ENCODE measurements at regions not wholly inside any gene's neighbourhood (a gene's known extent, or its start where the extent isn't known, plus 50 kb on each side); places are given as distances from the start of the nearest gene placed in this dataset.

DNA sequence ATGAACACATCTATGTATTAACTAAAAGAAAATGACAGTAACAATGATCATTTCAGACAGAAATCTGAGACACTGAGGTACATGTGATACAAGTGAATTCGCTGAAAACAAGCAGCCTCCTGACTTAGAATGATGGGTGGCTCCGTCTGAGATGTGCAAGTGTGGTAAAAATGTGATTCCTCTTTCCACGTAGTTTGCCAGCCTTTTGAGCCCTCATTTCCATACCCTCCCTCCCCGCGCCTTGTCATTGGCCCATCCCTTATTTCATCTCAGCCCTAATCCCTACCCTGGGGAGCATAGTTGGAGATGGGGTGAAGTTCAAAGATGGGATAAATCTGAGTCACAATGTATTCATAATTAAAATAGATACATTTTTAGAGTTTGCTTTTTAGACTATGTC, 107.8 kb downstream of the BMP4 start:
- TF ChIP-seq CTCF (conservative IDR thresholded peaks at IDR 0.05 in 1 of 2, IDR thresholded peaks at IDR 0.05 in 1 of 2; ENCODE audit: extremely low read depth in 1 of 2, insufficient read depth in 1 of 2, low read depth in 1 of 2, low read length in 2 of 2) (no peak), EZH2 (IDR thresholded peaks at IDR 0.05; ENCODE audit: borderline replicate concordance, low read length) (no peak)
